Effector CD8-positive, alpha-beta T cell (primary cell): ENCODE measurements at regions not wholly inside any gene's neighbourhood (a gene's known extent, or its start where the extent isn't known, plus 50 kb on each side); places are given as distances from the start of the nearest gene placed in this dataset.

Experiments used
- DNase-seq: peaks from one replicate; lab custom pipeline; 2025; lab: John Stamatoyannopoulos, UW

GRCh38 chr4:106676173-106676921, 307.8 kb upstream of the GIMD1 start:
- no peak for DNase-seq

GRCh38 chr4:106671716-106672115, 303.1 kb upstream of the GIMD1 start:
- DNase-seq, result no peak

DNA sequence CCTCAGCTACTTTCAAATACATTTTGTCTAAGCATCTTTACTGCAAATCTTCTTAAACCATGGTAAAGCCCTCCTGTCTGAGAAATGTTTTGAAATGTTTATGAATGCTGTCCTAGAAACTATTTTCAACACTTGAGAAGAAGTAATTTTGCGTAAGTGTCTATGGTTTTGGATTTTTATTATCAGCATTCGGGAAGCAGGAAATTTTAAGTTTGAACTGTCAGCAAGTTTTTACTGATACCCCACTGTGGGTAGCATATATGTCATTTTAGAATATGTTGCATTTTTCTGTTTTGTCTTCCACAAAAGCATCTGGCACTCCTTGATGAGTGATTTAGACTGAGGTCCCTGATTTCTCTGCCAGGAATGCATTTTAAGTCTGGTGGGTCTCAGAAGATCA, 302.4 kb upstream of the GIMD1 start:
- no peak for DNase-seq

DNA sequence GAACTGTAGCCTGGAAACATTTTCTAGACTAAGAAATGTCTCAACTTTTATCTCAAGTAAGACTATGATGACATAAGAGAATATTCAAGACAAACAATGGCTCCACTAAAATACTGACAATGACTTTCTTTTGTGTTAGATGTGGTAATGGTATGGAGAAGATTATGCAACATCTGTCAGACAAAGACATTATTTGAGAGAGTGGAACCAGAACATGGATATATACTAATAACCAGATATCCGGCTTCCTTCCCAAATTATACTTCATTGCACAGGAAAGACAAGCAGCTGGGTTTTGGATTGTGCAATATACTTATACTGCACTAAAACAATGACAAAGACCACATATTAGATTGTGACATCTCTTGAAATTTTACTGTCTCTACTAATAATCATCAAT, 290.8 kb upstream of the GIMD1 start:
- no peak for DNase-seq

DNA sequence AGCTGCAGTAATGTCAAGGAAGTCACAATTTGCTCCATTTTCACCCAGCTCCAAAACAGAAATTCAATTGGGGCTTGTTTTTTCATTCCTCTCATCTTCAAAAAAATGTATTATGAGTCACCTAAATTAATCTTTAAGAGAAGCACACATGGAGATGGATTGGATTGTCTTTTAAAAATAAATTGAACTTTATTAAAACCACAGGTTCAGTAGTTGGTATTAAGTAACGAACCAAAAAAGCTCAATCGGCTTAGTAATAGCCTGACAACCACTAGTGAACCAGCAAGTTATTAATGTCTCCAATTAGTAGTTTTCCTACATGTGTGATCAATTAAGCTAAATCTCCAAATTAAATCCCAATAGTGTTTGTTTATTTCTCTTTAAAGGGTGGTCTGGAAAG, 283.5 kb upstream of the GIMD1 start:
- no peak for DNase-seq

DNA sequence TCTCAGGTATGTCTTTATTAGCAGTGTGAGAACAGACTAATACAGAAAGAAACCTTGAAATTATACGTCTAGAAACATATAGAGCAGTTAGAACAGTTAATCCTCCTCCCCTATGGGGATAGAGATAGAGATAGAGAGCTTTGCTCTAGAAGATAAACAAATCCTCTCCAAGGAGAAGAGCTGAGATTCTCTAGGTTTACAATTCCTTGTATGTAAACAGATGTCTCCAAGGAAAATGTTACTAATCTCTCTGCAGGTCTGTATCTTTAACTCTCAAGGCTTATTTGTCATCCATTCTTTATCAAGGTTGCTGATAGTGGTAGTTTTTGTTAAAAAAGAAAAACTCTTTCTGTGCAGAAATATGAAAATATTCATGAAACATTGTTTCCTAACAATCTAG, 282.1 kb upstream of the GIMD1 start:
- no peak for DNase-seq

DNA sequence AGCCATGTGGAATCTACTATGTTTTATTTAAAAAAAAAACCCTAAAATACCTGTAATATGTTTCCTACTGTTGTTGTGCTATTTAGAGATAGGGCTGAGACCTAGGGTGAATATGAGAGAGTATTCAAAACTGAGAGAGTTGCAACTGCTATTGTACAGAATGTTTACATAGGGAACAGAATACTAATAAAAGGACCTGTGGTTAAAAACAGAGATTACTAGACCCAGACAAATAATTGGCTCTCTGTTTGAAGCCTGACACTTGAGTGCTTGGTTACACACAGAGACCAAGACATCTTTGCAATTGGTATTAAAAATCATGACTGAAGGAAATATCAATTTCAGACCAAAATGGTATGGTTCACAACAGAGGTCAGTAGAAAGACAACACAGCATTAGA, 278.9 kb upstream of the GIMD1 start:
- DNase-seq, result no peak

DNA sequence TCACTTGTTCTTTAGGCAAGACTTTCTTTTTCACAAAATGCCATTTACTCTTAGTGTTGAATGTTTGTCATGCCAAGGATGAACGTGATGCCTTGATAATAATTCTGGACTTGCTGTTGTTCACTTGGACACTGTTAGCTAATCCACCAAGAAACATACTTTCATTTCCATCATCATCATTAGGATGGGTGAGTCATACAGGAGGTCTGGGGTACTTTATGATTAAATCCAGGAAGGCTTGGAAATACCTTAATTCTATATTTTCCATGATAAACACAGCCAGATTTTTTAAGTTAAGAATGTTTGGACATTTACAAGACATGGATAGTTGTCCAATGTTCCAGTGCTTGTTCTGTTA, 260.7 kb upstream of the GIMD1 start:
- no peak for DNase-seq

DNA sequence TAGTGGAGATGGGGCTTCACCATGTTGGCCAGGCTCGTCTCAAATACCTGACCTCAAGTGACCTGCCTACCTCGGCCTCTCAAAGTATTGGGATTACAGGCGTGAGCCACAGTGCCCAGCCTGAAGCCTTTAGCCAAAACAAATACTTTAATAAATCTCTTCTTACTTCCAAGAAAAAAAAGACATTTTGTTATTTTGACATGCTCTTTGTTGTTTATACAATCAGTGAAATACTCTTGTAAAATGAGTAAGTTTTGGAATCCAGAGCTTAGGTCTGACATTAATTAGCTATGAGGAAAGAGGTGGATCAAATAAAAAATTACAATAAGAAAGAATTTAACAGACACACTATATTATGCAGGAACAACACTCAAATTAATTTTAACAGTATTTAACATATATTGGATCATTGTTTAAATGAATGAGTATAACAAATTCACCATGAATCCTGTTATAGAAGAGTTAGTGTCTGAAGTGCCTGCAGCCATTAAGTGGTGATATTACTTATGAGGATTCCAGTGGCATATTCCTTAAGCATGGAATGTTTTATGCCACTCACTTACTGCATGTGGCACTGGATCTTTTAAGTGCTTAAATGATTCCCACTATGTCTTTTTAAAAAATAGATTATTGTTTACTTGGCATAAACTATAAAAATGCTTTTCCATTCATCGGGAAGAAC, 260.1 kb upstream of the GIMD1 start:
- no peak for DNase-seq

DNA sequence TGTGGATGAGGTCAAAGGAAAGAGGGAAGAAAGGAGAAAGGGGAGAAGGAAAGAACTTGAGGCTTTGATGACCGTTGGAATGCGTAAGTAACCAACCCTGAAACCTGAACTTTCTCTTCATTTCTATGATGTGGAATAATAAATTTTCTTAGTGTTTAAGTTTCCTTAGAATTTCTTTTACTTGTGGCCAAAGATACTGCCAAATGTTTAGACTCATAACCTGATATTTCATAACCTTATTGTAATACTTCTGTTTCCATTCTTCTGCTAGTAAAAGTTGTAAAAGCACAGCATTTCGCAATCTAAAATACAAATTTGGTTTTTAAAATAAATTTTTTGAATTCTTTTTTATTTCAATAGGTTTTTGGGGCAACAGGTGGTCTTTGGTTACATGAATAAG, 258.5 kb upstream of the GIMD1 start:
- DNase-seq, result no peak

DNA sequence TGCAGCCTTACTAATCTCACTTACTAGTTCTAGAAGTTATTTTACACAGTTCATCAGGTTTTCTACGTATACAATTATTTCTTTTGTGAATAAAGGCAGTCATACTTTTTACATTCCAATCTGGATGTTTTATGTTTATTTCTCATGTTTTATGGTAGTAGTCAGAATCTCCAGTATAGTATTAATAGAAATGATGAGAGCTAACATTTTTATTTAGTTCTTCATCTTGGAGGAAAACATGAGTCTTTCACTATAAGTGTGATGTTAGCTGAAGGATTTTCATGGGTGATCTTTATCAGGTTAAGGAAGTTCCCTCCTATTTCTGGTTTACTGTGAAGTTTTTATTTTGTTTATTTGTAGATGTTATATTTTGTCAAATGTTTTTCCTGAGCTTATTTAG, 256.1 kb upstream of the GIMD1 start:
- DNase-seq, result no peak

- DNase-seq, result no peak
Observed at GRCh38 chr4:106618956-106619355, 250.4 kb upstream of the GIMD1 start.

- no peak for DNase-seq
Observed at GRCh38 chr4:106615961-106616360, 247.4 kb upstream of the GIMD1 start.

DNA sequence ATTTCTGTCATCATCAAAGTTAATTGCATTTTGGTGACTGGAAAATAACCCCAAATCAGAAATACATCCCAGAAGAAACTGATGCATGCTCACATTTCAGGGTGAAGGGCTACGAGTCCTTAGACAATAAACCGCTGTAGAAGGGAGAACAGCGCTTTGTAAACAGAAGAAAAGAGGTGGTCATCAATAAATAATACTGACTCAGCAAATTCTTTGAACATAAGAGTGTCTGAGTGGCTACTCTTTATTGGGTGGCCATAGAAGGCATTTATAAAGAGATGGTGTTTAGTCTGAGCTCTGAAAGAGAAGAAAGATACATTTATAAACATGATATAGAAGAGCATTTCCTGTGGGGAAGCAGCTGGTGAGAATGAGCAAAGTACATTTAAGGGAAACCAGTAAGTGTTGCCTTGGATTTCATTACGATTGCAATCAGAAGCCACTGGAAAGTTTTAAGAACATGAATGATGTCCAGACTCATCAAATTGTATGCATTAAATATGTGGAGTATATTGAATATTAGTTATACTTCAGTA, 246.9 kb upstream of the GIMD1 start:
- no peak for DNase-seq

- DNase-seq, result no peak
Observed at GRCh38 chr4:106614441-106614840, 245.9 kb upstream of the GIMD1 start.

DNA sequence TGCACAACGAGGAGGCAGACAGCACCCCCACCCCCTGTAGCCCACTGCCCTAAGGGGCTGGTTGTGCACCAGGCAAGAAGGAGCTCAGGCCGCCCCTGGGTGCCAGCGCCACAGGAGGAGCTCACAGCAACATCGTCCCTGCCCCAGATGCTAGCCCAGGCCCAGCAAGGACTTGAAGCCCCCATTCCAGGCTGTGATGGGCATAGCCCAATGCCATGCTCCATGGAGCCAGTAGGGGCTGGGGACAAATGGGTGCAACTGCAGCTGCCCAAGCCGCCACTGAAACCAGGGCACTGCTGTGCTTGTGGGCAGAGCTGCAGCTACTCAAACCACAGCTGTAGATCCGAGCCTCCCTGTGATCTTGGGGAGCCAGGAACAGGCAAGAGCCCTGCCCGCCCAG, 241.3 kb upstream of the GIMD1 start:
- DNase-seq, result no peak

DNA sequence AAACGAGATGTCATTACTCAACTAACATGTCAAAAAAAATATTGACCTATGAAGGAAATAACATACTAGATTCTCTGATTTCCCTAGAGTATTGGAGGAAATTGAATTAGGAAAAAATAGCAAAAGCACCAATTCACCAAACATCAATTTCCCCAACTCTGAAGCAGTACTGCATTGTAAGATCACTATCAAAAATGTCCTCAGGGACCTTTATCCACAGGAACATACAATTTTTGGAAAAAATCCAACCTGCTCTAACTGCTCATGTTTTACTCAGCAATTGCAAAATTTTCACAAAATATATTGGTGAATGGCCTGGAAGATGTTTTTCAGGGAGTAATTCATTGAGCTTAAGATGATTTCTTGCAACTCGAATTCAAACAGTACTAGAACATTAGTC, 239.0 kb upstream of the GIMD1 start:
- no peak for DNase-seq

GRCh38 chr4:106604319-106605051, 235.9 kb upstream of the GIMD1 start:
- no peak for DNase-seq

GRCh38 chr4:106603471-106603870, 234.9 kb upstream of the GIMD1 start:
- no peak for DNase-seq

DNA sequence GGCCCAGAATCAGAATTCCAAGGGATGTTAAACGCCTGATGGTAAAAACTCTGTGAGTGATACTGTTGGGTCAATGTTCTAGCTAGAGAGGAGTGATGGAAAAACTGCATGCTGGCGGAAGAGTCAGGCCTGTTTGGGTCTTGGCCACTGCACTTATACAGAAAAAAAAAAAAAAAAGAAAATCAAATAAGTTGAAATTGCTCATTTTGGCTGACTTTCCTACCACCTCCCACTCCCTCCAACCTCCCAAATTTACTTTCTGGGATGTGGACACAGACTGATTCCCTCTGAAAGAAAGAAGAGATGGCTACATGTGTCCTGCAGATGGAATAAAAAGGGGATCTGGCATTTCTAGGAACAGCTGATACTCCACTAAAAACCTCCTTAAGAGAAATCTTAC, 234.1 kb upstream of the GIMD1 start:
- no peak for DNase-seq

- DNase-seq, result no peak
Observed at GRCh38 chr4:106601519-106601918, 232.9 kb upstream of the GIMD1 start.

- DNase-seq, result no peak
Observed at GRCh38 chr4:106595906-106596305, 227.3 kb upstream of the GIMD1 start.
